ENCODE measurements at regions not wholly inside any gene's neighbourhood (a gene's known extent, or its start where the extent isn't known, plus 50 kb on each side); places are given as distances from the start of the nearest gene placed in this dataset.
"Not testable (repeated sequence)": the region's sequence is repeated elsewhere in the genome, so short reads cannot be mapped to it uniquely, and the experiment has no call there.

DNA sequence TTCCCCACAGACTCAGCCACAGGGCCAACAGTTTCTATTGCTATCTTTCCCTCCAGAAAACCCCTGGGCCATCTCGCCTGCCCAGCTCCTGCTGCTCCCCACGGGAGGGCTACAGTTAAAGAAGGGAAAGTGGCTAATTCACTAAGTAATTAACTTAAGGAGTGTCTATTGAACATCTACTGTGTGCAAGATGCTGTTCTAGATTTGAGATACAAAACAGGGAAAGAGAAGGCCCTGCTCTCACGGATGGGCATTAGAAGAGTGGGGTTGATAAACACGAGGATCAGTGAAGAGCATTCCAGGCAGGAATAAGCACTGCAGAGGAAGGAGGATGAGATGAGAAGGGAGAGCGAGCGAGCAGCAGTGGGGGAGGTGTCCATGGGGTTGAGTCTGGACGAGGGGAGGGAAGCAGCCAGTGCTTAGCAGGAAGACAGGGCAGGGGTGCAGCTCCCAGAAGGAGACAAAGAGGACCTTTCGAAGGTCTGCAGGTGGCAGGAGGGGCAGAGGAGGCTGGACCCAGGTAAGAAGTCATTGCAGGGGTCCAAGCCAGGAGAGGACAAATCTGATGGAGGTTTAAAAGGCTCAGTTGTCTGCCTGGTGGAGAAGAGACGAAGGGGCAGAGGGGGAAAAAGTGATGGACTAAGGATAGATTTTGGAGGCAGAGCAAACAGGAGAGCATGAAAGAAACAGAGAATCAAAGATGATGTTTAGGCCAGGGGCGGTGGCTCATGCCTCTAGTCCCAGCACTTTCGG, 64.7 kb downstream of the KLF15 start:
- DNase-seq: no peak

DNA sequence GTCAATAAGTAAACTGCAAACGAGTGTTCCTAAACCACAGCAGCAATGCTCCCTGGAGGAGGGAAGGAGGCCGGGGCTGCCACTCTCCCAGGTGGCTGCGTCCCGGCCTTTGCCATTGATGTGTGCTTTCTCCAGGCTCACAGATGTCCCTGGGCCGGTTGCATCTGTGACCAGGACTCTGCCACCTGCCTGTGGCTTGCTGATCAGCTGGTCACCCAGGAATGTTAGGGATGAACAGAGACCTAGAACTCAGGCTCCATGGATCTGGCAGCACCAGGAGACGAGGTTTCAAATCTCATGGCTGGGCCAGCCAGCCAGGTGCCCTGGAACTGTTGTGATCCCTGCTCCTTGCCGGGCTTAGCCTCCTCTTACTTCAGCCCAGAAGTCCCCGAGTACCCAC, 65.7 kb downstream of the KLF15 start:
- DNase-seq: no peak

DNA sequence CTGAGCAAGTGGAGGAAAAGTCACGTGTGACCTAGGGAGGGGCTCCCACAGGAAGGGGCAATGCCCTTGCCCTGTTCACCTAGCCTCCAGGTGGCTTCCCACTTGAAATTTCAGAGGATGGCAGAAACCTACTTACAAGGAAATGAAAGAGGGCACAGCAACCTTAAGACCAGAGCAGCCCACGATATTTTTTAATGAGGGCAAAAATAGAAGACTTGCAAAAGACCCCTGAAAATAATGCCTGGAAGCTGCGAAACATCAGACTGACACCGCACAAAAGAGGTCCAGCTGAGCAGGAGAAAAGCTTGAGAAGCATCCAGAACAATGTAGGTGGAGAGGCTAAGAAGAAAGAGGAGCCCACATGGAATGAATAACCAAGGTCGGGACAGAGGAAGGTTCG, 66.1 kb downstream of the KLF15 start:
- DNase-seq: no peak

GRCh38 chr3:126290325-126290724, 66.9 kb downstream of the KLF15 start:
- no peak for DNase-seq

DNA sequence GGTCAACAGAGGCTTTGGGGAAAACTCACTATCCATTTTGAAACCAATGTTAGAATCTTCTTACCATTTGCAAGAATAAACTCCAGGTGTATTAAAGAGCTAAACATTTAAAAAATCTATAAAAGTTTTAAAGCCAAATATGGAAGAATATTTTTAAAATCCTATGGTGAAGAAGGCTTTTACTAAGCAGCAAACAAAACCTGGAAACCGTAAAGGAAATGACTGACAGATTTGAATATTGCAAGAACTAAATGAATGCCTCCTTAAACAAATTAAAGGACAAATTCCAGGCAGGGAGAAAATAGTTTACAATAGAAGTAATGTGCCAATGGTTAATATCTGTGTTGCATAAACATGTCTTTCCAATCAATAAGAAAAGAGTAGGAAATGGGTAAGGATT, 68.1 kb downstream of the KLF15 start:
- DNase-seq: no peak

DNA sequence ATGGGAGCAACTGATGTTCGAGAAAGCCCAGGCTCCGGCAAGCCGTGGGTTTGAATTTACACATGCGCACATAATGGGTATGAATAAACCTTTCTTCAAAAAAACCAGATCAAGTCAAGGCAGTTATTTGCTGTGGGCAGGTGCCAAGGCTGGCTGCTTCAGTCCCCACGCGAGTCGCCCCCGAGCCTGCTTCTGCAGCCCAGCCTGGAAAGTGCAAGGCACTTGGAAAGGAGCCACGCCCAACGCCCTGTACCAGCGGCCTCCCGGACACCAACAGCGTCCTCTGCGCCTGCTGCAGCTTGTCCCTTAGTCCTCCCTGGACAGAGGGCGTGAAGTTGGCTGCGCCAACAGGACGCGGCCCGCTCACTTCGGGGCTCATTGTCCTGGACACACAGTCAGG, 68.9 kb downstream of the KLF15 start:
- no peak for DNase-seq

GRCh38 chr3:126287536-126288241, 69.5 kb downstream of the KLF15 start:
- no peak for DNase-seq

GRCh38 chr3:126287171-126287535, 70.1 kb downstream of the KLF15 start:
- DNase-seq: no peak

DNA sequence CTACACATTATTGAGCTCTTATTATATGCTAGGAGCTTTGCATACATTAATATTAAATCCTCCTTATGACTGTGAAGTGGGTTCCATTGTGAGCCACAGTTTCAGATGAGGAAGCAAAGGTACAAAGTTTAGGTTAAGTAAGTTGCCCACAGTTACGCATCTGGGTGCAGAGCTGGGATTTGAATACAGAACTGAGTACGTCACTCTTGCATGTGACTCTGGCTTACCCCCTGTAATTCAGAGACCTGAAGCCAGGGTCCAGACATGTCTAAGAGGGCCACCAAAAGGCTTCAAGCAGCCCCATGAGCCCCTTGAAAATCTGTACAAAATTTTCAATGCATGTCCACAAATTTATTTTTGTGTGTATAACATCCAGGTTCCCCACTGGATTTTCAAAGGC, 71.8 kb downstream of the KLF15 start:
- no peak for DNase-seq

GRCh38 chr3:126284258-126284904, 72.8 kb downstream of the KLF15 start:
- no peak for DNase-seq

- not testable (repeated sequence) for DNase-seq
Measured at GRCh38 chr3:126283651-126284050, 73.6 kb downstream of the KLF15 start.

DNA sequence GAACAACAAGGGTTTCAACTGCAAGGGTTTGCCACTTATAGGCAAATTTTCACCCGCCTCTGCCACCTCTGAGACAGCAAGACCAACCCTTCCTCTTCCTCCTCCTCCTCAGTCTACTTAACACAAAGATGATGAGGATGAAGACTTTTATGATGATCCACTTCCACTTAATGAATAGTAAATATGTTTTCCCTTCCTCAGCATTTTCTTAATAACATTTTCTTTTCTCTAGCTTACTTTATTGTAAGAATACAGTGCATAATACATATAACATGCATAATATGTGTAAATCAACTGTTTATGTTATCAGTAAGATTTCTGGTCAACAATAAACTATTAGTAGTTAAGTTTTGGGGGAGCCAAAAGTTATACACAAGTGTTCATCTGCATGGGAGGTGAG, 77.4 kb downstream of the KLF15 start:
- DNase-seq: no peak

DNA sequence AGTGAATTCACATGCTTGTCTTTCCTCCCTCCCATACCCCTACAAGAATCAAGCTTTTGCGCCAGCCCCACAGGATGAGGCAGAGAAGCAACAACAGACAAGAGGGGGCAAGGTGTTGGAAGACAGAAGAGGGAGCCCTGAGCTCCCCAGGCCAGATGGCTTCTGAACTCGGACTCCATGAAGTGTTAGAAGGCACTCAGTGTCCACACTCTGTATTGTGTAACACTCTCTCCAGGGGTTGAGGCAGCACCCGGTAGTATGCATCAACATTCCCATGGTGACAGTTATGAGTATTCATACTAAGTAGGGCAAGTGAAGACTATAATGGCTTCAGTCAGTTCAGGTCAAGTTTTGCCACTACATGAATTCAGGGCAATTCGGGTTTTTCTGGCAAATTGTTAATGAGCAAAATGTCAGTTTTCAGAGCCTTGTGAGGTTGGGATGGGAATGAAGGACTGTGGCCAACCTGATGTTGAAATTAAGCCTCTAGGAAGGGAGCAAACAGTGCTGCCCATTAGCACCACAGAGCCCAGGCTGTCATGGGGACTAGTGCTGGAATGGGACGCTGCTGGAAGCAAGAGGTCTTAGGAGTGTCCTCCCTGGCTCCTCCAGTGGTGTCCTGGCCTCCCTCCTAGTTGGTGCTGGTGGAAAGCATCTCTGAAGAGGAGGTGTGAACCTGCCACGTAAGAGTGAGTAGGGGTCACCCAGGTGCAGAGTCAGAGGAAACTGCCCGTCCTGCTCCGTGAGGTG, 79.4 kb downstream of the KLF15 start:
- DNase-seq: no peak

- no peak for DNase-seq
Measured at GRCh38 chr3:126275620-126275904, 81.6 kb downstream of the KLF15 start.

DNA sequence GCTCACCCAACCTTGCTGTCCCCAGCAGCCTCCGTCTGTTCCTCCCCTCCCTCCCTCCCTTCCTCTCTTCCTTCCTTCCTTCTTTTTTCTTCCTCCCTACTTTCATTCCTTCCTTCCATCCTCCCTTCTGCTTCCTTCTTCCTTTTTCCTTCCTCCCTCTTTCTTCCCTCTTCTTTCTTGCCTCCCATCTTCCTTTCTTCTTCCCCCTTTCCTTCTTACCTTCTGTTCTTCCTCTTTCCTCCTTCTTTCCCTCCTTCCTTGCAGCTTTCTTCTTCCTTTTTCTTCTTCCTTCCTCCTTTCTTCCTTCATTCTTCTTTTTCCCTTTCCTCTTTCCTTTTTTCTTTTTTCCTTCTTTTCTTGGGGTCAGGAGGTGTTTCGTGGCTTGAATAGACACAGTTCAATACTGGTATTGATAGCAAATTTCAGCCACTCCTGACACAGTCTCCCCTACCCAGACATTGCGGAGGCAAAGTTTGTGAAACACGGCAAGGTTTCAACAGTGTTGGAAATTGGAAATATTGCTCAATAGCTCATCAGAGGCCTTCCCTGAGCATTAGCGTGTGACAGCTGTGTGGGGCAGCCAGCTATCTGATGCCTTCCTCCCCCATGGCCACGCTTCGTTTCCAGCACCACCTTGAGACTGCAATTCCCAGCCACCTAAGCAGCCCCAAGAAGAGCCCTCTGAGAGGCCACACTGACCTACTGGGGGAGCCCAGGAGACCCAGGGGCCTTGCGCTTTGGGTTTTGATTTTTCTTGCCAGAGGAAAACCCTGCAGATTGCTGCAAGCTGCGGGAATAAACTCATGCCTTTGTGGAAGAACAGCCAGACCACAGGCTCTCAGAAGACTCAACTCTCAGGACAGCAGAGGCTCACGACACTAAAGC, 82.2 kb downstream of the KLF15 start:
- no peak for DNase-seq

DNA sequence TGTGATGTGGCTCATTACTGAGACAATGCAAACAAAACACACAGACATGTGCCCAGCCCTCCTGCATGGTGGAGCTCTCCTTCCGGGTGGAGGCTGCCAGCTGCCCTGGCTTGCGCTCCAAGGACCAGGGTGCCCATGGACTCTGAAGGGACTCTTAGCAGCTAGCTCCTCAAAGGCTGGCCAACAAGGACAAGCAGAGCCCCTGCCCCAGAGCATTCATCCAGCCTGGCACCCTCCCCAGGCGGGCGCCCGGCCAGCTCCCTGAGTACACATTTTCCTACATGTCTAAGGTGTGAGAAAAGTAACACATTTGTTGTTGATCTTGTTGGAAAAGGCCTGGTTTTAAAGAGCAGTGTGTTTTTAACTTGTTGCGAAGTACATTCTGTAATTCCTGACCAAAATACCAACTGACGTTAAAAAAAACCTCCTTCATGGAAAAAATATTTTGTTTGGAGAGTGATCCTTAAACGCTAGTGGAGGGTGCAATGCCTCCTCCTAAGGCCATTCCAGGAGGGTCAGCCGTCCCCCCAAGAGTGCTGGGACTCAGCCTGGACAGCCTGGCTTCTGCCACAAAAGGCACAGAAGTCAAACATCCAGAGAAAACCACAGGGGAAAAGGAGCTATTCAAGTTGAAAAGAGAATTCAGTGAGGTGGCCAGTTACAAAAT, 86.9 kb downstream of the KLF15 start:
- DNase-seq: peak in 1 of 2 experiments; percentile 22

DNA sequence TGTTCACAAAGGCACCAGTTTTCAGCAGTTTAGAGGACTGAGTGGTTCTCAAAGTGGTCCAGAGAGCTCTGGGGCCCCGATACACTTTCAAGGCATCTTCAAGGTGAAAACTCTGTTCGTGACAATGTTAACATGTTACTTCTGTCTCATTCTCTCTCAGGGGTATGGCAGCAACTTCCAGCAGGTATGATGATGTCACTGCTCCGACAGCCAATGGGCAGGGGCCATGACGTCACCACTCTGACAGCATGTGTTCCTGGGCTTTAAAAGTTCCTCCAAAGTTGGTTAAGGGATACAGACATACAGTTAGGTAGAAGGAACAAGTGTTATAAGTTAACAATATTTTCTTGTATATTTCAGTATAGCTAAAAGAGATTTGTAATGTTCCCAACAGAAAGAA, 87.9 kb downstream of the KLF15 start:
- no peak for DNase-seq

DNA sequence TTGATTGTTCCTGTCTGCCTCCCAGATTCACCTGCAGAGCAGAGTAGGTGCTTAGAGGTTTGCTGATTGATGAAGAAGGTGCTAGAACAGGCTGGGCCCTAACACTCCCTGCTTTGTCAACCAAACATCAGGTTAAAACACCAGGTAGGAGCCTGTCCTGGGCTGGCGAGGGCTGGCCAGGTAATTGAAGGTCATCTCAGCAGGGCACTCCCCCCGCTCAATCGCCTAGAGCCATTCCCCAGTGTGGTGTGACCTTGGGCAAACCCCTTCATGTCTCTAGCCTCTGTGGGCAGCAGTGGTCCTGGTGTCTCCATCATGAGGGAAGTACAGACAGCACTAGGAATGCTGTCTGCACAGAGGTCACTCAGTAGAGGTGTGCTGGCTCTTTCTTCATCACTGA, 88.3 kb downstream of the KLF15 start:
- no peak for DNase-seq

- no peak for DNase-seq
Measured at GRCh38 chr3:126267976-126268615, 87.7 kb upstream of the ALDH1L1 start.

DNA sequence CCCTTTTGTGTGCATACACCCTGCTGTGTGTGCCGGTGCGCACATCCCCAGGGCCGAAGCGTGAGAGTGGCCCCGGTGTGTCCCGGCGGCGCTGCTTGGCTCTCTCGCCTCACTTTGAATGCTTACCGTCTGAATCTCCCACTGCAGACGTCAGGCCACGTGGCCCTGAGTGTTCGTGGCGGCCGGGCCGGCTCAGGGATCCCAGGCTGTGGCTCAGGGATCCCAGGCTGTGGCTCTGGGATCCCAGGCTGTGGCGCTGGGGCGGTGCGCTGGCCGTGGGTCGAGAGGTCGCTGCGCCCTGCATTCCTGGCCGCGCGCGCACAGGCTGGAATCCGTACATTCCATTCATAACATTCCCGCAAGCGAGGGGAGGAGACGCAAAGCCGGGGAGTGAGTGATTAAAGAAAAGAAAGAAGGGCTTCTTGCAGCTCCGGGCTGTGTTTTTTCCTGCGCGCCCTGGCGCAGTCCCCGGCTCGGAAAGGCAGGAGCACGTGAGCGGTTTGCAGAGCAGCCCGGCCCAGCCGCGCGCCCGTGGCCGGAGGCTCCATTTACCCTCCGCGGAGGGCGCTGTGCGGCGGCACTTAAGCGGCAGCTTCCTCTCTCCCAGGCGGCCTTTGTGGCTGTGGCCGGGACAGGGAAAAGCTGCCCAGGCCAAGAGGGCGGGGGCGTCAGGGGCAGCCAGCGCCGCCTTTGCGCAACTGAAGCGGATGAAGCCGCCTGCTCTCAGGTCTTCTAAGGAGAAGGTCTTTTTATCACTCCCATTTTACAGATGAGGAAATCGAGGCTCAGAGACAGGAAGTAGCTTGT, 87.0 kb upstream of the ALDH1L1 start:
- DNase-seq: no peak

- no peak for DNase-seq
Measured at GRCh38 chr3:126266850-126267168, 86.4 kb upstream of the ALDH1L1 start.
